SK-N-SH (cell line): ENCODE measurements at regions not wholly inside any gene's neighbourhood (a gene's known extent, or its start where the extent isn't known, plus 50 kb on each side); places are given as distances from the start of the nearest gene placed in this dataset.

Experiments
- CTCF ChIP-seq: fragments of 200-600 bp; sonication (generic); IDR thresholded peaks from 2 replicates; pipeline ENCODE4 v1.6.1; 2017; ENCODE audit warnings: antibody characterized with exemption, mild to moderate bottlenecking, moderate library complexity
- EP300 ChIP-seq, 2 experiments: IDR thresholded peaks; 2 replicates each; pipeline versions ENCODE4 v1.4.0 to v1.6.1; 2012; ENCODE audit warnings: borderline replicate concordance in 1 of 2, low read depth in 1 of 2, low read length in 1 of 2
- PBX3 ChIP-seq: IDR thresholded peaks from 2 replicates; pipeline ENCODE4; 2012
- POLR2AphosphoS5 ChIP-seq: IDR thresholded peaks from 2 replicates; pipeline ENCODE4 v1.6.1; 2012; ENCODE audit warnings: low read depth, low read length
- RAD21 ChIP-seq: IDR thresholded peaks from 2 replicates; pipeline ENCODE4 v1.6.1; 2012; ENCODE audit warnings: mild to moderate bottlenecking, low read length
- USF1 ChIP-seq: IDR thresholded peaks from 2 replicates; pipeline ENCODE4 v1.4.0; 2012; ENCODE audit warnings: low read depth, borderline replicate concordance

- no peak for TF ChIP-seq PBX3
- TF ChIP-seq USF1, result no peak
- no peak for TF ChIP-seq EP300 (IDR thresholded peaks at IDR 0.05; ENCODE audit: borderline replicate concordance in 1 of 2, low read depth in 1 of 2, low read length in 1 of 2)
- TF ChIP-seq RAD21, result no peak
- TF ChIP-seq CTCF, result no peak
- TF ChIP-seq POLR2AphosphoS5, result no peak
These were observed 240.2 kb upstream of the BRINP1 start for GRCh38 chr9:119609277-119609971.
